ENCODE measurements at regions not wholly inside any gene's neighbourhood (a gene's known extent, or its start where the extent isn't known, plus 50 kb on each side); places are given as distances from the start of the nearest gene placed in this dataset.

- DNase-seq (ENCODE audit: insufficient read length, low spot score, missing footprints): no peak
- H3K9me3 ChIP-seq (ENCODE audit: low read depth, low read length): no peaks in the 10 kb centered on the region
- no peaks in the 10 kb centered on the region for H3K4me1 ChIP-seq (ENCODE audit: insufficient read depth, low read length)
- H3K4me2 ChIP-seq (ENCODE audit: insufficient read depth, low read length): no peak overlapping the region
- no peaks in the 10 kb centered on the region for H3K36me3 ChIP-seq (ENCODE audit: insufficient read depth, low read length)
- H2AFZ ChIP-seq (ENCODE audit: low read length): no peak overlapping the region
- H3K27ac ChIP-seq (ENCODE audit: low read depth, low read length): no peak overlapping the region
- H4K20me1 ChIP-seq (ENCODE audit: insufficient read depth, low read length): no peaks in the 10 kb centered on the region
- no peak overlapping the region for H3K4me3 ChIP-seq (ENCODE audit: insufficient read depth, low read length)
- H3K27me3 ChIP-seq (ENCODE audit: insufficient read depth, low read length): peaks cover 13% of the 10 kb centered on the region
- no peaks in the 10 kb centered on the region for H3K79me2 ChIP-seq (ENCODE audit: insufficient read depth, low read length)
- no peak for TF ChIP-seq CTCF (IDR thresholded peaks at IDR 0.05; ENCODE audit: extremely low read depth, low read depth, low read length)
Measured at GRCh38 chr7:131839967-131840690, 283.7 kb upstream of the PODXL start.

- TF ChIP-seq CTCF (IDR thresholded peaks at IDR 0.05; ENCODE audit: extremely low read depth, low read depth, low read length): no peak
- H3K27me3 ChIP-seq (ENCODE audit: insufficient read depth, low read length): peaks cover 23% of the 10 kb centered on the region
- H4K20me1 ChIP-seq (ENCODE audit: insufficient read depth, low read length): no peaks in the 10 kb centered on the region
- no peaks in the 10 kb centered on the region for H3K36me3 ChIP-seq (ENCODE audit: insufficient read depth, low read length)
- DNase-seq (ENCODE audit: insufficient read length, low spot score, missing footprints): no peak
- no peak overlapping the region for H3K4me3 ChIP-seq (ENCODE audit: insufficient read depth, low read length)
- H3K9me3 ChIP-seq (ENCODE audit: low read depth, low read length): no peaks in the 10 kb centered on the region
- no peaks in the 10 kb centered on the region for H3K4me1 ChIP-seq (ENCODE audit: insufficient read depth, low read length)
- no peak overlapping the region for H2AFZ ChIP-seq (ENCODE audit: low read length)
- H3K4me2 ChIP-seq (ENCODE audit: insufficient read depth, low read length): no peak overlapping the region
- no peak overlapping the region for H3K27ac ChIP-seq (ENCODE audit: low read depth, low read length)
- no peaks in the 10 kb centered on the region for H3K79me2 ChIP-seq (ENCODE audit: insufficient read depth, low read length)
Measured at GRCh38 chr7:131836733-131837132, 280.3 kb upstream of the PODXL start.

GRCh38 chr7:131835141-131835540 is 278.7 kb upstream of the PODXL start:
- Histone ChIP-seq H4K20me1 (ENCODE audit: insufficient read depth, low read length) (no peaks in the 10 kb centered on the region), H3K4me1 (ENCODE audit: insufficient read depth, low read length) (no peaks in the 10 kb centered on the region), H3K27me3 (ENCODE audit: insufficient read depth, low read length) (peaks cover 33% of the 10 kb centered on the region), H2AFZ (ENCODE audit: low read length) (no peak overlapping the region), H3K79me2 (ENCODE audit: insufficient read depth, low read length) (no peaks in the 10 kb centered on the region), H3K4me3 (ENCODE audit: insufficient read depth, low read length) (no peak overlapping the region), H3K9me3 (ENCODE audit: low read depth, low read length) (no peaks in the 10 kb centered on the region), H3K27ac (ENCODE audit: low read depth, low read length) (no peak overlapping the region), H3K4me2 (ENCODE audit: insufficient read depth, low read length) (no peak overlapping the region), H3K36me3 (ENCODE audit: insufficient read depth, low read length) (no peaks in the 10 kb centered on the region)
- TF ChIP-seq CTCF (IDR thresholded peaks at IDR 0.05; ENCODE audit: extremely low read depth, low read depth, low read length): no peak
- DNase-seq (ENCODE audit: insufficient read length, low spot score, missing footprints): no peak

- Histone ChIP-seq H4K20me1 (ENCODE audit: insufficient read depth, low read length) (no peaks in the 10 kb centered on the region), H2AFZ (ENCODE audit: low read length) (no peak overlapping the region), H3K4me3 (ENCODE audit: insufficient read depth, low read length) (no peak overlapping the region), H3K36me3 (ENCODE audit: insufficient read depth, low read length) (no peaks in the 10 kb centered on the region), H3K27ac (ENCODE audit: low read depth, low read length) (no peak overlapping the region), H3K27me3 (ENCODE audit: insufficient read depth, low read length) (peaks cover 41% of the 10 kb centered on the region), H3K79me2 (ENCODE audit: insufficient read depth, low read length) (no peaks in the 10 kb centered on the region), H3K9me3 (ENCODE audit: low read depth, low read length) (no peaks in the 10 kb centered on the region), H3K4me1 (ENCODE audit: insufficient read depth, low read length) (no peaks in the 10 kb centered on the region), H3K4me2 (ENCODE audit: insufficient read depth, low read length) (no peak overlapping the region)
- no peak for TF ChIP-seq CTCF (IDR thresholded peaks at IDR 0.05; ENCODE audit: extremely low read depth, low read depth, low read length)
- DNase-seq (ENCODE audit: insufficient read length, low spot score, missing footprints): no peak
Measured at GRCh38 chr7:131830681-131831080, 274.3 kb upstream of the PODXL start.

Measured in osteoblast (primary cell).